ENCODE measurements at regions not wholly inside any gene's neighbourhood (a gene's known extent, or its start where the extent isn't known, plus 50 kb on each side); places are given as distances from the start of the nearest gene placed in this dataset.

DNA sequence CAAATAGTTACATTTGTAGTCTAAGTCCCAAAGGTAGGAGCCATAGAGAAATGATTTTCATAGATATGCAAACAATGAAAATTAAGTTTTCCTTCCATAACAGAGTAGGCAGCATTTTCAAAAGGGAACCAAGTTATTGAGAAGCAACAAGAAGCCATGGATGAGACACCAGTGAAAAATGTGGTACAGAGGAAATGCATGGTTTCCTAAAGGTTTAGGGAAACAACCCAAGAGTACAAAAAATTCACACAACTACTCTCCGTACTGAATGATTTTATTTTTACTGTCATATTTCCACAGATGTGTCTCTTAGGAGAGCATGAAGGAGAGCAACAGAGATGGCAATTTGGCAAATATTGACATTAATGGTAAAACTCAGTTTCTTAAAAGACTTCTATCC is 1408.9 kb upstream of the PCDH7 start:
- H3K4me2 ChIP-seq: no peak overlapping the region
- no peak overlapping the region for H2AFZ ChIP-seq

DNA sequence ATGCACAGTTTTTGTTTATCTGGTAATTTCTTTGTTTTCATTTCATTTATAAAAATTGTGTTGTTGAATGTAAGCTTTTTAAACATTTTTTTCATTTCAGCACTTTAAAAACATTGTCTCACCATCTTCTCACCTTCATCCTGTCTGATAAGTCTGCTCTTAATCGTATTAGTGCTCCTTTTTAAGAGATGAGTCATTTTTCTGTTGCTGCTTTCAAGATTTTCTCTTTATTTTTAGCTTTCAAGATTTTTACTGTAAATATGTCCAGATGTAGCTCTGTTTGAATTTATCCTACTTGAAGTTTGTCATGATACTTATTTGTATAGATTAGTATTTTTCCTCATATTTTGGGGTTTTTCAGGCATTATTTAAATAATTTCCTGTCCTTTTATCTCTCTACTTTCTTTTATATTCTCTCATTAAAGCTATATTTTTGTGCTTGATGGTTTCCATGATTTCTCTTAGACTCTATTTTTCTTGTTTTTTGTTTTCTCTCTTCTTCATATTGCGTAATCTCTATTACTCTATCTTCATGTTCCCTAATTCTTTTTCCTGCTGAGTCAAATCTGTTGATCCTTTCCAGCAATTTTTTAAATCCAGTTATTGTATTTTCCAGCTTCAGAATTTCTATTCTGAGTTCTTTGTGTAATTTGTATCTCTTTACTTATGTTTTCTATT is 1400.4 kb upstream of the PCDH7 start:
- H3K9me3 Mint-ChIP-seq: peaks cover 5% of the 10 kb centered on the region; the same call in 2 of the 3 replicates
- H3K4me3 ChIP-seq: no peak overlapping the region
- DNase-seq (ENCODE audit: low spot score) (no peak), ATAC-seq (no peak)
- H3K4me1 Mint-ChIP-seq: peaks cover 3% of the 10 kb centered on the region; the same call in 1 of the 3 replicates
- H3K79me2 ChIP-seq (replicated peaks; ENCODE audit: insufficient read depth): no peaks in the 10 kb centered on the region
- no peaks in the 10 kb centered on the region for H4K20me1 ChIP-seq (replicated peaks; ENCODE audit: insufficient read depth)
- no peaks in the 10 kb centered on the region for H3F3A ChIP-seq (replicated peaks; ENCODE audit: low read depth)
- H3K27me3 ChIP-seq (ENCODE audit: insufficient read depth): no peaks in the 10 kb centered on the region
- H3K27ac ChIP-seq (ENCODE audit: low read depth): no peak overlapping the region
- no peak overlapping the region for H3K27ac Mint-ChIP-seq
- H2AFZ ChIP-seq: no peak overlapping the region
- H3K36me3 Mint-ChIP-seq (ENCODE audit: low read depth): no peaks in the 10 kb centered on the region
- H3K27me3 Mint-ChIP-seq (ENCODE audit: insufficient read depth, low read depth, poor library complexity): no peaks in the 10 kb centered on the region
- no peaks in the 10 kb centered on the region for H3K36me3 ChIP-seq (ENCODE audit: insufficient read depth)
- no peaks in the 10 kb centered on the region for H3K9me2 ChIP-seq (ENCODE audit: insufficient read depth)
- no peak overlapping the region for H3K4me3 Mint-ChIP-seq
- no peak overlapping the region for H3K4me2 ChIP-seq
- H3K4me1 ChIP-seq (ENCODE audit: insufficient read depth): no peaks in the 10 kb centered on the region; the same call in 1 of the 2 replicates
- TF ChIP-seq ZNF331 (CRISPR knock-in tag; IDR thresholded peaks at IDR 0.05; ENCODE audit: low read depth): no peak
- TF ChIP-seq, protein P1, sequence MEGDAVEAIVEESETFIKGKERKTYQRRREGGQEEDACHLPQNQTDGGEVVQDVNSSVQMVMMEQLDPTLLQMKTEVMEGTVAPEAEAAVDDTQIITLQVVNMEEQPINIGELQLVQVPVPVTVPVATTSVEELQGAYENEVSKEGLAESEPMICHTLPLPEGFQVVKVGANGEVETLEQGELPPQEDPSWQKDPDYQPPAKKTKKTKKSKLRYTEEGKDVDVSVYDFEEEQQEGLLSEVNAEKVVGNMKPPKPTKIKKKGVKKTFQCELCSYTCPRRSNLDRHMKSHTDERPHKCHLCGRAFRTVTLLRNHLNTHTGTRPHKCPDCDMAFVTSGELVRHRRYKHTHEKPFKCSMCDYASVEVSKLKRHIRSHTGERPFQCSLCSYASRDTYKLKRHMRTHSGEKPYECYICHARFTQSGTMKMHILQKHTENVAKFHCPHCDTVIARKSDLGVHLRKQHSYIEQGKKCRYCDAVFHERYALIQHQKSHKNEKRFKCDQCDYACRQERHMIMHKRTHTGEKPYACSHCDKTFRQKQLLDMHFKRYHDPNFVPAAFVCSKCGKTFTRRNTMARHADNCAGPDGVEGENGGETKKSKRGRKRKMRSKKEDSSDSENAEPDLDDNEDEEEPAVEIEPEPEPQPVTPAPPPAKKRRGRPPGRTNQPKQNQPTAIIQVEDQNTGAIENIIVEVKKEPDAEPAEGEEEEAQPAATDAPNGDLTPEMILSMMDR (conservative IDR thresholded peaks at IDR 0.05; ENCODE audit: low read depth in 2 of 2): no peak
- no peak for TF ChIP-seq CREB1 (CRISPR knock-in tag; IDR thresholded peaks at IDR 0.05; ENCODE audit: low read depth)
- no peak for TF ChIP-seq NANOG (IDR thresholded peaks at IDR 0.05; ENCODE audit: borderline replicate concordance)
- TF ChIP-seq, protein P2, sequence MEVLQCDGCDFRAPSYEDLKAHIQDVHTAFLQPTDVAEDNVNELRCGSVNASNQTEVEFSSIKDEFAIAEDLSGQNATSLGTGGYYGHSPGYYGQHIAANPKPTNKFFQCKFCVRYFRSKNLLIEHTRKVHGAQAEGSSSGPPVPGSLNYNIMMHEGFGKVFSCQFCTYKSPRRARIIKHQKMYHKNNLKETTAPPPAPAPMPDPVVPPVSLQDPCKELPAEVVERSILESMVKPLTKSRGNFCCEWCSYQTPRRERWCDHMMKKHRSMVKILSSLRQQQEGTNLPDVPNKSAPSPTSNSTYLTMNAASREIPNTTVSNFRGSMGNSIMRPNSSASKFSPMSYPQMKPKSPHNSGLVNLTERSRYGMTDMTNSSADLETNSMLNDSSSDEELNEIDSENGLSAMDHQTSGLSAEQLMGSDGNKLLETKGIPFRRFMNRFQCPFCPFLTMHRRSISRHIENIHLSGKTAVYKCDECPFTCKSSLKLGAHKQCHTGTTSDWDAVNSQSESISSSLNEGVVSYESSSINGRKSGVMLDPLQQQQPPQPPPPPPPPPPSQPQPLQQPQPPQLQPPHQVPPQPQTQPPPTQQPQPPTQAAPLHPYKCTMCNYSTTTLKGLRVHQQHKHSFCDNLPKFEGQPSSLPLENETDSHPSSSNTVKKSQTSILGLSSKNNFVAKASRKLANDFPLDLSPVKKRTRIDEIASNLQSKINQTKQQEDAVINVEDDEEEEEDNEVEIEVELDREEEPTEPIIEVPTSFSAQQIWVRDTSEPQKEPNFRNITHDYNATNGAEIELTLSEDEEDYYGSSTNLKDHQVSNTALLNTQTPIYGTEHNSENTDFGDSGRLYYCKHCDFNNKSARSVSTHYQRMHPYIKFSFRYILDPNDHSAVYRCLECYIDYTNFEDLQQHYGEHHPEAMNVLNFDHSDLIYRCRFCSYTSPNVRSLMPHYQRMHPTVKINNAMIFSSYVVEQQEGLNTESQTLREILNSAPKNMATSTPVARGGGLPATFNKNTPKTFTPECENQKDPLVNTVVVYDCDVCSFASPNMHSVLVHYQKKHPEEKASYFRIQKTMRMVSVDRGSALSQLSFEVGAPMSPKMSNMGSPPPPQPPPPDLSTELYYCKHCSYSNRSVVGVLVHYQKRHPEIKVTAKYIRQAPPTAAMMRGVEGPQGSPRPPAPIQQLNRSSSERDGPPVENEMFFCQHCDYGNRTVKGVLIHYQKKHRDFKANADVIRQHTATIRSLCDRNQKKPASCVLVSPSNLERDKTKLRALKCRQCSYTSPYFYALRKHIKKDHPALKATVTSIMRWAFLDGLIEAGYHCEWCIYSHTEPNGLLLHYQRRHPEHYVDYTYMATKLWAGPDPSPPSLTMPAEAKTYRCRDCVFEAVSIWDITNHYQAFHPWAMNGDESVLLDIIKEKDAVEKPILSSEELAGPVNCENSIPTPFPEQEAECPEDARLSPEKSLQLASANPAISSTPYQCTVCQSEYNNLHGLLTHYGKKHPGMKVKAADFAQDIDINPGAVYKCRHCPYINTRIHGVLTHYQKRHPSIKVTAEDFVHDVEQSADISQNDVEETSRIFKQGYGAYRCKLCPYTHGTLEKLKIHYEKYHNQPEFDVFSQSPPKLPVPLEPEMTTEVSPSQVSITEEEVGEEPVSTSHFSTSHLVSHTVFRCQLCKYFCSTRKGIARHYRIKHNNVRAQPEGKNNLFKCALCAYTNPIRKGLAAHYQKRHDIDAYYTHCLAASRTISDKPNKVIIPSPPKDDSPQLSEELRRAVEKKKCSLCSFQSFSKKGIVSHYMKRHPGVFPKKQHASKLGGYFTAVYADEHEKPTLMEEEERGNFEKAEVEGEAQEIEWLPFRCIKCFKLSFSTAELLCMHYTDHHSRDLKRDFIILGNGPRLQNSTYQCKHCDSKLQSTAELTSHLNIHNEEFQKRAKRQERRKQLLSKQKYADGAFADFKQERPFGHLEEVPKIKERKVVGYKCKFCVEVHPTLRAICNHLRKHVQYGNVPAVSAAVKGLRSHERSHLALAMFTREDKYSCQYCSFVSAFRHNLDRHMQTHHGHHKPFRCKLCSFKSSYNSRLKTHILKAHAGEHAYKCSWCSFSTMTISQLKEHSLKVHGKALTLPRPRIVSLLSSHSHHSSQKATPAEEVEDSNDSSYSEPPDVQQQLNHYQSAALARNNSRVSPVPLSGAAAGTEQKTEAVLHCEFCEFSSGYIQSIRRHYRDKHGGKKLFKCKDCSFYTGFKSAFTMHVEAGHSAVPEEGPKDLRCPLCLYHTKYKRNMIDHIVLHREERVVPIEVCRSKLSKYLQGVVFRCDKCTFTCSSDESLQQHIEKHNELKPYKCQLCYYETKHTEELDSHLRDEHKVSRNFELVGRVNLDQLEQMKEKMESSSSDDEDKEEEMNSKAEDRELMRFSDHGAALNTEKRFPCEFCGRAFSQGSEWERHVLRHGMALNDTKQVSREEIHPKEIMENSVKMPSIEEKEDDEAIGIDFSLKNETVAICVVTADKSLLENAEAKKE (CRISPR knock-in tag; IDR thresholded peaks at IDR 0.05): no peak

More for the DNA sequence above, 1408.9 kb upstream of the PCDH7 start:
- Mint-ChIP-seq H3K27ac (no peak overlapping the region), H3K9me3 (no peaks in the 10 kb centered on the region), H3K36me3 (ENCODE audit: low read depth) (no peaks in the 10 kb centered on the region), H3K4me3 (no peak overlapping the region), H3K27me3 (ENCODE audit: insufficient read depth, low read depth, poor library complexity) (no peaks in the 10 kb centered on the region), H3K4me1 (no peaks in the 10 kb centered on the region)
- TF ChIP-seq NANOG (IDR thresholded peaks at IDR 0.05; ENCODE audit: borderline replicate concordance) (no peak), JUNB (IDR thresholded peaks at IDR 0.05; ENCODE audit: unreplicated experiment) (no peak), CREB1 (CRISPR knock-in tag; IDR thresholded peaks at IDR 0.05; ENCODE audit: low read depth) (no peak), POLR2AphosphoS5 (IDR thresholded peaks at IDR 0.05; ENCODE audit: low read depth) (no peak), EZH2phosphoT487 (IDR thresholded peaks at IDR 0.05; ENCODE audit: unreplicated experiment) (no peak), STAT1 (IDR thresholded peaks at IDR 0.05; ENCODE audit: unreplicated experiment) (no peak)
- TF ChIP-seq, protein P3, sequence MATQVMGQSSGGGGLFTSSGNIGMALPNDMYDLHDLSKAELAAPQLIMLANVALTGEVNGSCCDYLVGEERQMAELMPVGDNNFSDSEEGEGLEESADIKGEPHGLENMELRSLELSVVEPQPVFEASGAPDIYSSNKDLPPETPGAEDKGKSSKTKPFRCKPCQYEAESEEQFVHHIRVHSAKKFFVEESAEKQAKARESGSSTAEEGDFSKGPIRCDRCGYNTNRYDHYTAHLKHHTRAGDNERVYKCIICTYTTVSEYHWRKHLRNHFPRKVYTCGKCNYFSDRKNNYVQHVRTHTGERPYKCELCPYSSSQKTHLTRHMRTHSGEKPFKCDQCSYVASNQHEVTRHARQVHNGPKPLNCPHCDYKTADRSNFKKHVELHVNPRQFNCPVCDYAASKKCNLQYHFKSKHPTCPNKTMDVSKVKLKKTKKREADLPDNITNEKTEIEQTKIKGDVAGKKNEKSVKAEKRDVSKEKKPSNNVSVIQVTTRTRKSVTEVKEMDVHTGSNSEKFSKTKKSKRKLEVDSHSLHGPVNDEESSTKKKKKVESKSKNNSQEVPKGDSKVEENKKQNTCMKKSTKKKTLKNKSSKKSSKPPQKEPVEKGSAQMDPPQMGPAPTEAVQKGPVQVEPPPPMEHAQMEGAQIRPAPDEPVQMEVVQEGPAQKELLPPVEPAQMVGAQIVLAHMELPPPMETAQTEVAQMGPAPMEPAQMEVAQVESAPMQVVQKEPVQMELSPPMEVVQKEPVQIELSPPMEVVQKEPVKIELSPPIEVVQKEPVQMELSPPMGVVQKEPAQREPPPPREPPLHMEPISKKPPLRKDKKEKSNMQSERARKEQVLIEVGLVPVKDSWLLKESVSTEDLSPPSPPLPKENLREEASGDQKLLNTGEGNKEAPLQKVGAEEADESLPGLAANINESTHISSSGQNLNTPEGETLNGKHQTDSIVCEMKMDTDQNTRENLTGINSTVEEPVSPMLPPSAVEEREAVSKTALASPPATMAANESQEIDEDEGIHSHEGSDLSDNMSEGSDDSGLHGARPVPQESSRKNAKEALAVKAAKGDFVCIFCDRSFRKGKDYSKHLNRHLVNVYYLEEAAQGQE (IDR thresholded peaks at IDR 0.05; ENCODE audit: unreplicated experiment): no peak
- Histone ChIP-seq H3K27me3 (ENCODE audit: insufficient read depth) (no peaks in the 10 kb centered on the region), H4K20me1 (replicated peaks; ENCODE audit: insufficient read depth) (no peaks in the 10 kb centered on the region), H3K4me3 (no peak overlapping the region), H3K9me2 (ENCODE audit: insufficient read depth) (no peaks in the 10 kb centered on the region; the same call in 1 of the 2 replicates), H3K36me3 (ENCODE audit: insufficient read depth) (no peaks in the 10 kb centered on the region), H3K4me1 (ENCODE audit: insufficient read depth) (no peaks in the 10 kb centered on the region), H3K27ac (ENCODE audit: low read depth) (no peak overlapping the region), H3F3A (replicated peaks; ENCODE audit: low read depth) (no peaks in the 10 kb centered on the region), H3K79me2 (replicated peaks; ENCODE audit: insufficient read depth) (no peaks in the 10 kb centered on the region)
- ATAC-seq (no peak), DNase-seq (ENCODE audit: low spot score) (no peak)
